Osteoblast (primary cell): ENCODE measurements at regions not wholly inside any gene's neighbourhood (a gene's known extent, or its start where the extent isn't known, plus 50 kb on each side); places are given as distances from the start of the nearest gene placed in this dataset.

ENCODE experiments used
- DNase-seq: peaks from one replicate; pipeline ENCODE4 v3.0.0; 2011; ENCODE audit warnings: low spot score, mixed read lengths; ENCODE audit not compliant: insufficient read length; ENCODE audit errors: missing footprints
- H2AFZ ChIP-seq: 2 replicates; pipeline ENCODE4 v1.6.0; 2011; ENCODE audit warnings: mild to moderate bottlenecking, low read length
- H3K27ac ChIP-seq: 2 replicates; pipeline ENCODE4 v1.5.1; 2011; ENCODE audit warnings: mild to moderate bottlenecking, low read depth, low read length, moderate library complexity
- H3K27me3 ChIP-seq: 2 replicates; pipeline ENCODE4 v1.6.0; 2012; ENCODE audit warnings: mild to moderate bottlenecking, control low read depth, inconsistent platforms, low read length, moderate library complexity; ENCODE audit not compliant: insufficient read depth
- H3K36me3 ChIP-seq: 2 replicates; pipeline ENCODE4 v1.5.1; 2011; ENCODE audit warnings: mild to moderate bottlenecking, low read length, control low read depth, moderate library complexity; ENCODE audit not compliant: insufficient read depth
- H3K4me1 ChIP-seq: 2 replicates; pipeline ENCODE4 v1.5.1; 2011; ENCODE audit warnings: mild to moderate bottlenecking, low read length, control low read depth, moderate library complexity; ENCODE audit not compliant: insufficient read depth
- H3K4me2 ChIP-seq: 2 replicates; pipeline ENCODE4 v1.6.0; 2011; ENCODE audit warnings: mild to moderate bottlenecking, low read length; ENCODE audit not compliant: insufficient read depth
- H3K4me3 ChIP-seq: fragments of 200-600 bp; sonication (generic); 3 replicates; pipeline ENCODE4 v1.5.1; 2012; ENCODE audit warnings: mild to moderate bottlenecking, low read length, inconsistent platforms; ENCODE audit not compliant: insufficient read depth
- H3K79me2 ChIP-seq: 2 replicates; pipeline ENCODE4 v1.6.0; 2012; ENCODE audit warnings: mild to moderate bottlenecking, low read length, control low read depth, inconsistent platforms; ENCODE audit not compliant: insufficient read depth
- H3K9me3 ChIP-seq: 2 replicates; pipeline ENCODE4 v1.5.1; 2011; ENCODE audit warnings: low read depth, low read length, control low read depth
- H4K20me1 ChIP-seq: 2 replicates; pipeline ENCODE4 v1.6.0; 2012; ENCODE audit warnings: mild to moderate bottlenecking, low read length, control low read depth; ENCODE audit not compliant: insufficient read depth
- TF ChIP-seq, protein P1 (sequence below): IDR thresholded peaks from 2 replicates; pipeline ENCODE4 v1.5.1; 2011; ENCODE audit warnings: mild to moderate bottlenecking, low read depth, low read length, moderate library complexity; ENCODE audit errors: extremely low read depth

DNA sequence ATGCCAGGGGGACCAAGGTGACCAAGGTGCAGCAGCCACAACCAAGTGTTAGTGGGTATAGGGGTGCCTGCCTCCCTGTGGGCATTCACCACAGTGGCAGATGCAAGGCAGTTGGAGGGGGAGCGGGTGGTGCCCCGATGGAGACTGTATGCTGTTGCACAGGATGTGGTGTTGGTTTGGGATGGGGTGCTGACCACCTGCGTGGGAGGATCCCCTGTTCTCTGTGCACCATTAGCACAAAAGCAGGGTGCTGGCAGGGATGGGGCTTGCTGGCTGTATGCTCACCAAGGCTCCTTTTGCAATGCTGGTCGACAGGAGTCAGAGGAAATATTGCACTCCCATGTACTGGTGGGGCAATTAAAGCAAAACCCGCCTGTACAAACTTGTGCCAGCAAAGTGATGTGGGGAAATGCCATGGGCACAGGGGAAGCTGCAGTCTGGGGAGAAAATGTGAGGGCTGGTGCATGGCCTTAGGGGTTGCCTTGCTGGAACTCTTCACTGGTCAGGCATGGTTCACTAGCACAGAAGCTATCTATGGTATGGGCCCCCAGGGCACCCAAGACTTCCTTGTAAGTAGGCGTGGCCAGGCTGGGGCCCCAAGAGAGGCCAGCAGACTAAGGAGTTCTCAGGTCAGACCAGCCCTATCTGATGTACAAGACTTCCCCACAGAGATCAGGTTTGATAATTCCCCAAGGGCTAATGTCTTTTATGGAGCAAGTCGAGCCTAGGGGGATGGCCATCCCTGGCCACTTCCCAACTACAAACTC lies 51.9 kb upstream of the GNAT3 start:
- Histone ChIP-seq H4K20me1 (no peaks in the 10 kb centered on the region), H3K4me3 (no peak overlapping the region), H3K9me3 (no peaks in the 10 kb centered on the region), H3K4me1 (no peaks in the 10 kb centered on the region), H2AFZ (no peak overlapping the region), H3K27ac (no peak overlapping the region), H3K27me3 (no peaks in the 10 kb centered on the region), H3K4me2 (no peak overlapping the region), H3K79me2 (no peaks in the 10 kb centered on the region), H3K36me3 (no peaks in the 10 kb centered on the region)
- TF ChIP-seq, protein P1, sequence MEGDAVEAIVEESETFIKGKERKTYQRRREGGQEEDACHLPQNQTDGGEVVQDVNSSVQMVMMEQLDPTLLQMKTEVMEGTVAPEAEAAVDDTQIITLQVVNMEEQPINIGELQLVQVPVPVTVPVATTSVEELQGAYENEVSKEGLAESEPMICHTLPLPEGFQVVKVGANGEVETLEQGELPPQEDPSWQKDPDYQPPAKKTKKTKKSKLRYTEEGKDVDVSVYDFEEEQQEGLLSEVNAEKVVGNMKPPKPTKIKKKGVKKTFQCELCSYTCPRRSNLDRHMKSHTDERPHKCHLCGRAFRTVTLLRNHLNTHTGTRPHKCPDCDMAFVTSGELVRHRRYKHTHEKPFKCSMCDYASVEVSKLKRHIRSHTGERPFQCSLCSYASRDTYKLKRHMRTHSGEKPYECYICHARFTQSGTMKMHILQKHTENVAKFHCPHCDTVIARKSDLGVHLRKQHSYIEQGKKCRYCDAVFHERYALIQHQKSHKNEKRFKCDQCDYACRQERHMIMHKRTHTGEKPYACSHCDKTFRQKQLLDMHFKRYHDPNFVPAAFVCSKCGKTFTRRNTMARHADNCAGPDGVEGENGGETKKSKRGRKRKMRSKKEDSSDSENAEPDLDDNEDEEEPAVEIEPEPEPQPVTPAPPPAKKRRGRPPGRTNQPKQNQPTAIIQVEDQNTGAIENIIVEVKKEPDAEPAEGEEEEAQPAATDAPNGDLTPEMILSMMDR: no peak
- no peak for DNase-seq

DNA sequence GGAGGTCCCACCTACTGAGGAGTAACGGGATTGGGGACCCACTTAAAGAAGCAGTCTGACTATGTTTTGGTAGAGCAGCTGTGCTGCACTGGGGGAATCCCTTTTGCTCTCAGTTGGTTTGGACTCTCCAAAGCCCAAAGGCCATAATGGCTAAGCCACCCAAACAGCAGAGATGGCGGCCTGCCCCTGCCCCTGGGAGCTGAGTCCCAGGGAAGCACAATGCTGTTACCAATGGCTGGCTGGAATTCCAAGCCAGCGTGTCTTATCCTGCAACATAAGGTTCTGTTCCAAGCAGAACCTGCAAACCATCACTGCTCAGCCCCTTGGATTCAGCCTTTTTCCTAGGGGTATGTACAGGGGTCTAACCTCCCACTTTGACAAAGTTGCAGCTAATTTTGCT lies 53.7 kb upstream of the GNAT3 start:
- no peak overlapping the region for H3K27ac ChIP-seq
- no peak overlapping the region for H3K4me3 ChIP-seq
- TF ChIP-seq, protein P1: no peak
- H3K4me2 ChIP-seq: no peak overlapping the region
- no peaks in the 10 kb centered on the region for H3K9me3 ChIP-seq
- no peaks in the 10 kb centered on the region for H3K79me2 ChIP-seq
- no peaks in the 10 kb centered on the region for H3K4me1 ChIP-seq
- H3K27me3 ChIP-seq: no peaks in the 10 kb centered on the region
- H3K36me3 ChIP-seq: no peaks in the 10 kb centered on the region
- H4K20me1 ChIP-seq: no peaks in the 10 kb centered on the region
- no peak overlapping the region for H2AFZ ChIP-seq
- DNase-seq: no peak

DNA sequence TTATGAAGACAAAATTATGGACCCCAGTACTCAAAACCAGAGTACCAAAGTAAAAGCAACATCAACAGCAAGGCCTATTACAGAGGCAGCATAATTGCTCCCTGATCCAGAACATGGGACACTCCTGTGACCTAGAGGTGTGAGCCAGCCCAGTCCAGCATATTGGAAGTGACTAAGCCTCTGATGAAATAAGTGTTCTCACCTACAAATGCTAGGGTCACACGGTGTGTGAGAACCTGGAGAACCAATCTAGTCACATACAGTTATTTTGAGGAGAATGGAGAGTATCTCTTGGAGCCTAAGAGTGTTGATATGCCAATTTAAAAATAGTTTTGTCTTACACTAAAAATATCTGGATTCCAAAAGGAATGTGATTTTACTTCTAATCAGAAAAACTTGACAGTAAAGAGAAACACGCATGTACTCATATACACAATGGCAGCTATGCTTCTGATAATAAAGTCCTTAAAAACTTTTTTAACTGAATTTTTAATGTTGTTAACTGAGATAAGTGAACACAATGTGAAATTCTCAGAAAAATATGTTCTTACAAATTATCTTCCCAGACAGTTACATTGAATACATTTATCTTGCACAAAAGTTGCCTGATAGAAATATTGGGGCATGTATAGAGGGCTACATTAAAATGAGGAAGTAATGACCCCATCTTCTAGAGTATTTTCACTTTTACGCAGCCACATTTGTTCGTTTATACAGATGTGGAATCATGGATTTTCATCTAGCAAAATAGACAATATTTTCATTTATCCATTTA lies 56.8 kb upstream of the CD36 start:
- Histone ChIP-seq H3K79me2 (no peaks in the 10 kb centered on the region), H4K20me1 (no peaks in the 10 kb centered on the region), H3K27me3 (no peaks in the 10 kb centered on the region), H3K27ac (no peak overlapping the region), H3K4me1 (peaks cover 17% of the 10 kb centered on the region), H3K4me3 (no peak overlapping the region), H3K4me2 (no peak overlapping the region), H3K9me3 (no peaks in the 10 kb centered on the region), H3K36me3 (no peaks in the 10 kb centered on the region), H2AFZ (no peak overlapping the region)
- DNase-seq: no peak
- TF ChIP-seq, protein P1: no peak

DNA sequence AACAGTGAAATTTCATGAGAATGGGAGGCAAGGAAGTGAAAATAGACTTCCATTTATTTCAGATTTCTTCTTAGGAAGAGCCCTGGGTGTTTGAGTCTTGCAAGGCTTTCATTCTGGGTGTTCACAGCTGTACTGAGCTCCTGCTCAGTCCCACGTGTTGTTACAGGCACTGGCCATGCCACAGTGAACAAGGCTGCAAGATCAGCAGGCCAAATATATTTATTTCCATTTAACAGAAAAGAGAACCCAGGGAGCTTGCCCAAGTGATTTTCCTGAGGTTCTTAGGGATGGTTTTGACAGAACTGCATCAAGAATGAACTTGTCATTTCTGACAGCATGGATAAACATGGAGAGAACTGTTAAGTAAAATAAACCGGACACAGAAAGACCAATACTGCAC lies 54.5 kb upstream of the CD36 start:
- H3K4me2 ChIP-seq: peak overlapping the region; percentile 48
- DNase-seq: no peak
- H4K20me1 ChIP-seq: no peaks in the 10 kb centered on the region
- H3K36me3 ChIP-seq: no peaks in the 10 kb centered on the region
- H3K27me3 ChIP-seq: no peaks in the 10 kb centered on the region
- H3K4me3 ChIP-seq: no peak overlapping the region
- H3K27ac ChIP-seq: no peak overlapping the region
- no peaks in the 10 kb centered on the region for H3K9me3 ChIP-seq
- peaks cover 17% of the 10 kb centered on the region for H3K4me1 ChIP-seq
- TF ChIP-seq, protein P1: no peak
- H2AFZ ChIP-seq: peak overlapping the region; percentile 79
- no peaks in the 10 kb centered on the region for H3K79me2 ChIP-seq
